Prostate gland (tissue), 2 donors: ENCODE measurements at regions not wholly inside any gene's neighbourhood (a gene's known extent, or its start where the extent isn't known, plus 50 kb on each side); places are given as distances from the start of the nearest gene placed in this dataset.
"Not testable (repeated sequence)": the region's sequence is repeated elsewhere in the genome, so short reads cannot be mapped to it uniquely, and the experiment has no call there.

Experiments used
- CTCF ChIP-seq, 4 experiments: fragments of 200-600 bp in 2 of 4; fragments of 450-650 bp in 2 of 4; sonication (generic) in 2 of 4; IDR thresholded peaks; 1 replicate in 3 of 4; 2 replicates in 1 of 4; pipeline ENCODE4 v1.5.1; 2016 to 2019; ENCODE audit warnings: antibody characterized with exemption in 4 of 4, mild to moderate bottlenecking in 2 of 4, moderate library complexity in 2 of 4
- POLR2AphosphoS5 ChIP-seq: sonication (generic); formaldehyde crosslinking; IDR thresholded peaks from one replicate; pipeline ENCODE4 v1.6.1; 2017; ENCODE audit warnings: antibody characterized with exemption

GRCh38 chr22:48757135-48757534 is 1070.5 kb downstream of the BRD1 start:
- not testable (repeated sequence) for TF ChIP-seq CTCF (IDR thresholded peaks at IDR 0.05); POLR2AphosphoS5
